ENCODE measurements at regions not wholly inside any gene's neighbourhood (a gene's known extent, or its start where the extent isn't known, plus 50 kb on each side); places are given as distances from the start of the nearest gene placed in this dataset.

- Mint-ChIP-seq H3K36me3 (ENCODE audit: low read depth) (no peaks in the 10 kb centered on the region), H3K4me1 (ENCODE audit: low read depth) (no peaks in the 10 kb centered on the region), H3K27me3 (ENCODE audit: low read depth) (no peaks in the 10 kb centered on the region), H3K4me3 (no peak overlapping the region), H3K9me3 (no peaks in the 10 kb centered on the region), H3K27ac (no peak overlapping the region)
These were observed 296.6 kb downstream of the PLOD2 start for GRCh38 chr3:145864336-145864735.

- Mint-ChIP-seq H3K27ac (no peak overlapping the region), H3K9me3 (no peaks in the 10 kb centered on the region), H3K27me3 (ENCODE audit: low read depth) (no peaks in the 10 kb centered on the region)
These were observed 295.5 kb downstream of the PLOD2 start for GRCh38 chr3:145865399-145866018.

GRCh38 chr3:145869958-145870357 is 291.0 kb downstream of the PLOD2 start:
- no peaks in the 10 kb centered on the region for H3K4me1 Mint-ChIP-seq (ENCODE audit: low read depth)
- no peaks in the 10 kb centered on the region for H3K36me3 Mint-ChIP-seq (ENCODE audit: low read depth)
- H3K9me3 Mint-ChIP-seq: no peaks in the 10 kb centered on the region
- no peak overlapping the region for H3K27ac Mint-ChIP-seq
- H3K4me3 Mint-ChIP-seq: no peak overlapping the region
- H3K27me3 Mint-ChIP-seq (ENCODE audit: low read depth): no peaks in the 10 kb centered on the region

More at GRCh38 chr3:145865399-145866018, 295.5 kb downstream of the PLOD2 start:
- Mint-ChIP-seq H3K4me1 (ENCODE audit: low read depth) (no peaks in the 10 kb centered on the region), H3K36me3 (ENCODE audit: low read depth) (no peaks in the 10 kb centered on the region), H3K4me3 (no peak overlapping the region)

GRCh38 chr3:145882436-145882835 is 278.5 kb downstream of the PLOD2 start:
- H3K27ac Mint-ChIP-seq: no peak overlapping the region

GRCh38 chr3:145889730-145890129 is 271.3 kb downstream of the PLOD2 start:
- Mint-ChIP-seq H3K4me1 (ENCODE audit: low read depth) (no peaks in the 10 kb centered on the region), H3K9me3 (no peaks in the 10 kb centered on the region), H3K4me3 (no peak overlapping the region), H3K27ac (no peak overlapping the region), H3K36me3 (ENCODE audit: low read depth) (no peaks in the 10 kb centered on the region), H3K27me3 (ENCODE audit: low read depth) (no peaks in the 10 kb centered on the region)

More at GRCh38 chr3:145882436-145882835, 278.5 kb downstream of the PLOD2 start:
- Mint-ChIP-seq H3K27me3 (ENCODE audit: low read depth) (no peaks in the 10 kb centered on the region), H3K4me3 (no peak overlapping the region), H3K9me3 (peaks cover 6% of the 10 kb centered on the region), H3K36me3 (ENCODE audit: low read depth) (no peaks in the 10 kb centered on the region), H3K4me1 (ENCODE audit: low read depth) (no peaks in the 10 kb centered on the region)

GRCh38 chr3:145892869-145893268 is 268.1 kb downstream of the PLOD2 start:
- H3K4me3 Mint-ChIP-seq: no peak overlapping the region
- H3K27ac Mint-ChIP-seq: no peak overlapping the region
- H3K27me3 Mint-ChIP-seq (ENCODE audit: low read depth): no peaks in the 10 kb centered on the region
- no peaks in the 10 kb centered on the region for H3K36me3 Mint-ChIP-seq (ENCODE audit: low read depth)
- no peaks in the 10 kb centered on the region for H3K9me3 Mint-ChIP-seq
- no peaks in the 10 kb centered on the region for H3K4me1 Mint-ChIP-seq (ENCODE audit: low read depth)

- Mint-ChIP-seq H3K9me3 (no peaks in the 10 kb centered on the region), H3K27me3 (ENCODE audit: low read depth) (no peaks in the 10 kb centered on the region), H3K27ac (no peak overlapping the region), H3K4me1 (ENCODE audit: low read depth) (no peaks in the 10 kb centered on the region), H3K4me3 (no peak overlapping the region), H3K36me3 (ENCODE audit: low read depth) (no peaks in the 10 kb centered on the region)
These were observed 267.7 kb downstream of the PLOD2 start for GRCh38 chr3:145893331-145893730.

- Mint-ChIP-seq H3K4me3 (no peak overlapping the region), H3K27ac (no peak overlapping the region), H3K4me1 (ENCODE audit: low read depth) (no peaks in the 10 kb centered on the region), H3K9me3 (no peaks in the 10 kb centered on the region), H3K27me3 (ENCODE audit: low read depth) (no peaks in the 10 kb centered on the region), H3K36me3 (ENCODE audit: low read depth) (no peaks in the 10 kb centered on the region)
These were observed 262.5 kb downstream of the PLOD2 start for GRCh38 chr3:145898487-145898886.

- no peak overlapping the region for H3K27ac Mint-ChIP-seq
- H3K4me3 Mint-ChIP-seq: no peak overlapping the region
- H3K36me3 Mint-ChIP-seq (ENCODE audit: low read depth): no peaks in the 10 kb centered on the region
- no peaks in the 10 kb centered on the region for H3K4me1 Mint-ChIP-seq (ENCODE audit: low read depth)
- no peaks in the 10 kb centered on the region for H3K27me3 Mint-ChIP-seq (ENCODE audit: low read depth)
- no peaks in the 10 kb centered on the region for H3K9me3 Mint-ChIP-seq
These were observed 261.7 kb downstream of the PLOD2 start for GRCh38 chr3:145899241-145899640.

- H3K27ac Mint-ChIP-seq: no peak overlapping the region
- H3K4me3 Mint-ChIP-seq: no peak overlapping the region
These were observed 260.7 kb downstream of the PLOD2 start for GRCh38 chr3:145900056-145900829.

GRCh38 chr3:145902166-145902565 is 258.8 kb downstream of the PLOD2 start:
- H3K4me1 Mint-ChIP-seq (ENCODE audit: low read depth): no peaks in the 10 kb centered on the region
- no peaks in the 10 kb centered on the region for H3K36me3 Mint-ChIP-seq (ENCODE audit: low read depth)
- no peak overlapping the region for H3K4me3 Mint-ChIP-seq
- no peak overlapping the region for H3K27ac Mint-ChIP-seq
- H3K27me3 Mint-ChIP-seq (ENCODE audit: low read depth): no peaks in the 10 kb centered on the region
- H3K9me3 Mint-ChIP-seq: no peaks in the 10 kb centered on the region

More at GRCh38 chr3:145900056-145900829, 260.7 kb downstream of the PLOD2 start:
- Mint-ChIP-seq H3K36me3 (ENCODE audit: low read depth) (no peaks in the 10 kb centered on the region), H3K9me3 (no peaks in the 10 kb centered on the region), H3K27me3 (ENCODE audit: low read depth) (no peaks in the 10 kb centered on the region), H3K4me1 (ENCODE audit: low read depth) (no peaks in the 10 kb centered on the region)

GRCh38 chr3:145903472-145904013 is 257.4 kb downstream of the PLOD2 start:
- Mint-ChIP-seq H3K27ac (no peak overlapping the region), H3K27me3 (ENCODE audit: low read depth) (no peaks in the 10 kb centered on the region), H3K4me1 (ENCODE audit: low read depth) (no peaks in the 10 kb centered on the region), H3K36me3 (ENCODE audit: low read depth) (no peaks in the 10 kb centered on the region), H3K4me3 (no peak overlapping the region), H3K9me3 (no peaks in the 10 kb centered on the region)

GRCh38 chr3:145904138-145904537 is 256.8 kb downstream of the PLOD2 start:
- no peaks in the 10 kb centered on the region for H3K36me3 Mint-ChIP-seq (ENCODE audit: low read depth)
- no peaks in the 10 kb centered on the region for H3K27me3 Mint-ChIP-seq (ENCODE audit: low read depth)
- no peak overlapping the region for H3K4me3 Mint-ChIP-seq
- H3K9me3 Mint-ChIP-seq: no peaks in the 10 kb centered on the region
- no peak overlapping the region for H3K27ac Mint-ChIP-seq
- H3K4me1 Mint-ChIP-seq (ENCODE audit: low read depth): no peaks in the 10 kb centered on the region

- Mint-ChIP-seq H3K36me3 (ENCODE audit: low read depth) (no peaks in the 10 kb centered on the region), H3K27me3 (ENCODE audit: low read depth) (no peaks in the 10 kb centered on the region), H3K4me1 (ENCODE audit: low read depth) (no peaks in the 10 kb centered on the region), H3K9me3 (no peaks in the 10 kb centered on the region), H3K27ac (no peak overlapping the region), H3K4me3 (no peak overlapping the region)
These were observed 254.7 kb downstream of the PLOD2 start for GRCh38 chr3:145906301-145906700.

- Mint-ChIP-seq H3K36me3 (ENCODE audit: low read depth) (no peaks in the 10 kb centered on the region), H3K27ac (no peak overlapping the region), H3K9me3 (no peaks in the 10 kb centered on the region), H3K4me3 (no peak overlapping the region), H3K4me1 (ENCODE audit: low read depth) (no peaks in the 10 kb centered on the region), H3K27me3 (ENCODE audit: low read depth) (no peaks in the 10 kb centered on the region)
These were observed 254.2 kb downstream of the PLOD2 start for GRCh38 chr3:145906755-145907154.
